DOHH2 (cell line): ENCODE measurements at regions not wholly inside any gene's neighbourhood (a gene's known extent, or its start where the extent isn't known, plus 50 kb on each side); places are given as distances from the start of the nearest gene placed in this dataset.

Source experiments
- EZH2phosphoT487 ChIP-seq: fragments of 200-600 bp; sonication (generic); IDR thresholded peaks from 2 replicates; pipeline ENCODE4 v1.6.1; 2017; ENCODE audit warnings: borderline replicate concordance, mild to moderate bottlenecking, antibody characterized with exemption, low read length, moderate library complexity, mixed read lengths
- TF ChIP-seq, protein P1 (sequence below): fragments of 200-600 bp; sonication (generic); IDR thresholded peaks from one replicate; pipeline ENCODE4 v1.5.1; 2014; ENCODE audit warnings: antibody characterized with exemption, mild to moderate bottlenecking, low read depth, low read length; ENCODE audit not compliant: poor library complexity, severe bottlenecking

- TF ChIP-seq, protein P1, sequence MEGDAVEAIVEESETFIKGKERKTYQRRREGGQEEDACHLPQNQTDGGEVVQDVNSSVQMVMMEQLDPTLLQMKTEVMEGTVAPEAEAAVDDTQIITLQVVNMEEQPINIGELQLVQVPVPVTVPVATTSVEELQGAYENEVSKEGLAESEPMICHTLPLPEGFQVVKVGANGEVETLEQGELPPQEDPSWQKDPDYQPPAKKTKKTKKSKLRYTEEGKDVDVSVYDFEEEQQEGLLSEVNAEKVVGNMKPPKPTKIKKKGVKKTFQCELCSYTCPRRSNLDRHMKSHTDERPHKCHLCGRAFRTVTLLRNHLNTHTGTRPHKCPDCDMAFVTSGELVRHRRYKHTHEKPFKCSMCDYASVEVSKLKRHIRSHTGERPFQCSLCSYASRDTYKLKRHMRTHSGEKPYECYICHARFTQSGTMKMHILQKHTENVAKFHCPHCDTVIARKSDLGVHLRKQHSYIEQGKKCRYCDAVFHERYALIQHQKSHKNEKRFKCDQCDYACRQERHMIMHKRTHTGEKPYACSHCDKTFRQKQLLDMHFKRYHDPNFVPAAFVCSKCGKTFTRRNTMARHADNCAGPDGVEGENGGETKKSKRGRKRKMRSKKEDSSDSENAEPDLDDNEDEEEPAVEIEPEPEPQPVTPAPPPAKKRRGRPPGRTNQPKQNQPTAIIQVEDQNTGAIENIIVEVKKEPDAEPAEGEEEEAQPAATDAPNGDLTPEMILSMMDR = no peak
- no peak for TF ChIP-seq EZH2phosphoT487
Observed at GRCh38 chr7:81419731-81420130, 350.1 kb downstream of the HGF start.
